ENCODE measurements at regions not wholly inside any gene's neighbourhood (a gene's known extent, or its start where the extent isn't known, plus 50 kb on each side); places are given as distances from the start of the nearest gene placed in this dataset.

- TF ChIP-seq HSF1 (IDR thresholded peaks at IDR 0.05; ENCODE audit: low read depth, low read length) (no peak), SMARCA5 (IDR thresholded peaks at IDR 0.05) (no peak), ASH2L (IDR thresholded peaks at IDR 0.05; ENCODE audit: borderline replicate concordance, low read depth) (no peak), ZNF217 (IDR thresholded peaks at IDR 0.05) (no peak), CBX5 (IDR thresholded peaks at IDR 0.05; ENCODE audit: low read depth) (no peak), RB1 (IDR thresholded peaks at IDR 0.05; ENCODE audit: borderline replicate concordance) (no peak), TCF3 (IDR thresholded peaks at IDR 0.05; ENCODE audit: borderline replicate concordance, insufficient read depth, low read depth, low read length) (no peak)
These were observed 320.5 kb upstream of the CD180 start (continued) for GRCh38 chr5:67516948-67517565.

DNA sequence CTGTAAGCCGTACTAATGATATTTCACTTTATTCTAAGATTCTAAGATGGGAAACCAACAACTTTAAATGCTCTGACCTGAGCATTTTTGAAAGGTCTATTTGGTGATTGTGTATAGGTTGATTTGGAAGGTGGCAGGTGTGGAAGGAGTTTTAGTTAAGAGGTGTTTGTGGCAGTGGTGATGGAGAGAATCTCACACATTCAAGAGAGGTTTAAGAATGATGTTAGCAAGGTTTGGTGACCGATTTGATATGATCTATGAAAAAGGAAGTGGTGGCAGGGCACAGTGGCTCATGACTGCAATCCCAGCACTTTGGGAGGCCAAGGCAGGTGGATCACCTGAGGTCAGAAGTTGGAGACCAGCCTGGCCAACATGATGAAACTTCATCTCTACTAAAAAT is 319.2 kb upstream of the CD180 start:
- POLR2A ChIA-PET = no interaction called here
- no TSS peak for BruUV-seq (replicated peaks)
- no peak for DNase-seq (ENCODE audit: low read depth, low spot score)
- 11% methylated on average over 2 of the region's 2 CpGs for WGBS (ENCODE audit: insufficient coverage, insufficient replicate concordance, low lambda C conversion rate, missing lambda C conversion rate)
- Histone ChIP-seq H3K79me2 (ENCODE audit: control insufficient read depth, insufficient read depth, low read length) (no peaks in the 10 kb centered on the region), H3K4me2 (ENCODE audit: control insufficient read depth, insufficient read depth) (no peak overlapping the region), H3K4me1 (ENCODE audit: control insufficient read depth, insufficient read depth, low read length) (no peaks in the 10 kb centered on the region), H3K27me3 (replicated peaks in 1 of 2; ENCODE audit: control insufficient read depth in 2 of 2, insufficient read depth in 2 of 2, low read length in 1 of 2) (no peaks in the 10 kb centered on the region), H3K27ac (ENCODE audit: control insufficient read depth, insufficient read depth) (no peak overlapping the region), H3K9me3 (replicated peaks; ENCODE audit: control insufficient read depth, insufficient read depth, low read length) (no peaks in the 10 kb centered on the region), H4K20me1 (ENCODE audit: control insufficient read depth, insufficient read depth) (no peaks in the 10 kb centered on the region), H2AFZ (ENCODE audit: control insufficient read depth, low read depth, low read length) (no peak overlapping the region), H3K36me3 (ENCODE audit: control insufficient read depth in 2 of 2, insufficient read depth in 2 of 2, low read length in 1 of 2) (no peaks in the 10 kb centered on the region), H3K9ac (ENCODE audit: control insufficient read depth, insufficient read depth, low read length) (no peak overlapping the region), H3K4me3 (no peak overlapping the region)
- CTCF ChIA-PET = no interaction called here
- SMC1A ChIA-PET (ENCODE audit: uncharacterized antibody, unreplicated experiment) = no interaction called here
- FAIRE-seq = no peak
- no peak for ATAC-seq
- in situ Hi-C loops (cut with MboI) (no loop called here), intact Hi-C loops (cut with micrococcal nuclease; ENCODE audit: unreplicated experiment) (no loop called here)
- RAD21 ChIA-PET (ENCODE audit: unreplicated experiment) = no interaction called here
- TF ChIP-seq FOS (IDR thresholded peaks at IDR 0.05; ENCODE audit: borderline replicate concordance, extremely low read depth, insufficient read length) (no peak), TBL1XR1 (IDR thresholded peaks at IDR 0.05; ENCODE audit: low read depth, low read length) (no peak), CREM (IDR thresholded peaks at IDR 0.05; ENCODE audit: low read depth) (no peak), GATAD2B (conservative IDR thresholded peaks at IDR 0.05; ENCODE audit: low read depth) (no peak), SPI1 (IDR thresholded peaks at IDR 0.05; ENCODE audit: borderline replicate concordance, insufficient read depth, low read depth, low read length) (no peak), CBFB (IDR thresholded peaks at IDR 0.05; ENCODE audit: low read depth) (no peak), IRF4 (IDR thresholded peaks at IDR 0.05; ENCODE audit: low read depth, low read length) (no peak), RFX5 (IDR thresholded peaks at IDR 0.05; ENCODE audit: low read depth, low read length) (no peak), MTA3 (IDR thresholded peaks at IDR 0.05; ENCODE audit: borderline replicate concordance, low read length) (no peak), NRF1 (conservative IDR thresholded peaks at IDR 0.05; ENCODE audit: low read depth, low read length) (no peak)
- TF ChIP-seq, protein P1, sequence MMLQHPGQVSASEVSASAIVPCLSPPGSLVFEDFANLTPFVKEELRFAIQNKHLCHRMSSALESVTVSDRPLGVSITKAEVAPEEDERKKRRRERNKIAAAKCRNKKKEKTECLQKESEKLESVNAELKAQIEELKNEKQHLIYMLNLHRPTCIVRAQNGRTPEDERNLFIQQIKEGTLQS (IDR thresholded peaks at IDR 0.05; ENCODE audit: borderline replicate concordance, extremely low read depth, low read depth, low read length) = no peak
- TF ChIP-seq, protein P2, sequence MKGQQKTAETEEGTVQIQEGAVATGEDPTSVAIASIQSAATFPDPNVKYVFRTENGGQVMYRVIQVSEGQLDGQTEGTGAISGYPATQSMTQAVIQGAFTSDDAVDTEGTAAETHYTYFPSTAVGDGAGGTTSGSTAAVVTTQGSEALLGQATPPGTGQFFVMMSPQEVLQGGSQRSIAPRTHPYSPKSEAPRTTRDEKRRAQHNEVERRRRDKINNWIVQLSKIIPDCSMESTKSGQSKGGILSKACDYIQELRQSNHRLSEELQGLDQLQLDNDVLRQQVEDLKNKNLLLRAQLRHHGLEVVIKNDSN (IDR thresholded peaks at IDR 0.05; ENCODE audit: borderline replicate concordance, extremely low read length, insufficient read depth, low read depth, low read length) = no peak
- TF ChIP-seq, protein P3, sequence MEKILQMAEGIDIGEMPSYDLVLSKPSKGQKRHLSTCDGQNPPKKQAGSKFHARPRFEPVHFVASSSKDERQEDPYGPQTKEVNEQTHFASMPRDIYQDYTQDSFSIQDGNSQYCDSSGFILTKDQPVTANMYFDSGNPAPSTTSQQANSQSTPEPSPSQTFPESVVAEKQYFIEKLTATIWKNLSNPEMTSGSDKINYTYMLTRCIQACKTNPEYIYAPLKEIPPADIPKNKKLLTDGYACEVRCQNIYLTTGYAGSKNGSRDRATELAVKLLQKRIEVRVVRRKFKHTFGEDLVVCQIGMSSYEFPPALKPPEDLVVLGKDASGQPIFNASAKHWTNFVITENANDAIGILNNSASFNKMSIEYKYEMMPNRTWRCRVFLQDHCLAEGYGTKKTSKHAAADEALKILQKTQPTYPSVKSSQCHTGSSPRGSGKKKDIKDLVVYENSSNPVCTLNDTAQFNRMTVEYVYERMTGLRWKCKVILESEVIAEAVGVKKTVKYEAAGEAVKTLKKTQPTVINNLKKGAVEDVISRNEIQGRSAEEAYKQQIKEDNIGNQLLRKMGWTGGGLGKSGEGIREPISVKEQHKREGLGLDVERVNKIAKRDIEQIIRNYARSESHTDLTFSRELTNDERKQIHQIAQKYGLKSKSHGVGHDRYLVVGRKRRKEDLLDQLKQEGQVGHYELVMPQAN (conservative IDR thresholded peaks at IDR 0.05) = no peak
